ENCODE measurements at regions not wholly inside any gene's neighbourhood (a gene's known extent, or its start where the extent isn't known, plus 50 kb on each side); places are given as distances from the start of the nearest gene placed in this dataset.

GRCh38 chr10:4442296-4442695 lies 383.7 kb upstream of the AKR1E2 start:
- TF ChIP-seq CTCF (IDR thresholded peaks at IDR 0.05; ENCODE audit: extremely low read depth in 1 of 2, insufficient read depth in 1 of 2, low read depth in 1 of 2, low read length in 2 of 2), result no peak
- TF ChIP-seq FOS (IDR thresholded peaks at IDR 0.05; ENCODE audit: borderline replicate concordance, insufficient read depth, low read length), result no peak
- TF ChIP-seq, protein P1, sequence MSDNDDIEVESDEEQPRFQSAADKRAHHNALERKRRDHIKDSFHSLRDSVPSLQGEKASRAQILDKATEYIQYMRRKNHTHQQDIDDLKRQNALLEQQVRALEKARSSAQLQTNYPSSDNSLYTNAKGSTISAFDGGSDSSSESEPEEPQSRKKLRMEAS (IDR thresholded peaks at IDR 0.05; ENCODE audit: insufficient read depth, insufficient read length), result no peak
- no peak for TF ChIP-seq EZH2 (IDR thresholded peaks at IDR 0.05; ENCODE audit: borderline replicate concordance, low read depth, low read length, severe bottlenecking)
- TF ChIP-seq JUN (IDR thresholded peaks at IDR 0.05; ENCODE audit: borderline replicate concordance, insufficient read depth, insufficient read length, low read depth), result no peak
- TF ChIP-seq POLR2AphosphoS5 (IDR thresholded peaks at IDR 0.05; ENCODE audit: insufficient read depth, low read depth, low read length), result no peak
- TF ChIP-seq POLR2A (IDR thresholded peaks at IDR 0.05; ENCODE audit: low read depth, low read length), result no peak
